Cardiac septum (tissue), 1 donor: ENCODE measurements at regions not wholly inside any gene's neighbourhood (a gene's known extent, or its start where the extent isn't known, plus 50 kb on each side); places are given as distances from the start of the nearest gene placed in this dataset.

Source experiments
- DNase-seq: peaks from one replicate; pipeline ENCODE4 v3.0.0-alpha.2; 2020; ENCODE audit warnings: low spot score
- intact Hi-C: fragments of 100-400 bp; cut with DNase I; formaldehyde crosslinking; loops from one replicate; pipeline ENCODE4 v1.14.0; 2022
- donor health status: DM: no; HTN: no; CAD: no.

- DNase-seq: no peak
- intact Hi-C loops: no loop called here
Observed at GRCh38 chr17:77456271-77456950, 315.6 kb downstream of the SEC14L1 start.

GRCh38 chr17:77456951-77457548 is 316.3 kb downstream of the SEC14L1 start:
- no peak for DNase-seq
- intact Hi-C loops: no loop called here

GRCh38 chr17:77457572-77458201 is 316.9 kb downstream of the SEC14L1 start:
- DNase-seq: no peak
- intact Hi-C loops: no loop called here

GRCh38 chr17:77458202-77459017 is 317.6 kb downstream of the SEC14L1 start:
- DNase-seq: no peak
- intact Hi-C loops: no loop called here

- intact Hi-C loops: no loop called here
- no peak for DNase-seq
Observed at GRCh38 chr17:77459018-77459755, 318.4 kb downstream of the SEC14L1 start.

GRCh38 chr17:77460514-77461046 is 319.8 kb downstream of the SEC14L1 start:
- intact Hi-C loops: no loop called here
- DNase-seq: no peak

- DNase-seq: no peak
- intact Hi-C loops: no loop called here
Observed at GRCh38 chr17:77461277-77462057, 320.7 kb downstream of the SEC14L1 start.

- no peak for DNase-seq
- intact Hi-C loops: no loop called here
Observed at GRCh38 chr17:77462090-77462489, 321.3 kb downstream of the SEC14L1 start.

GRCh38 chr17:77462553-77463497 is 322.1 kb downstream of the SEC14L1 start:
- DNase-seq: no peak
- intact Hi-C loops: no loop called here

- intact Hi-C loops: no loop called here
- no peak for DNase-seq
Observed at GRCh38 chr17:77464988-77465357, 324.2 kb downstream of the SEC14L1 start.

GRCh38 chr17:77465358-77466041 is 324.7 kb downstream of the SEC14L1 start:
- peak; percentile 92 for DNase-seq
- intact Hi-C loops: no loop called here

GRCh38 chr17:77466140-77466539 is 325.4 kb downstream of the SEC14L1 start:
- intact Hi-C loops: no loop called here
- DNase-seq: peak; percentile 73

GRCh38 chr17:77466596-77467223 is 325.9 kb downstream of the SEC14L1 start:
- DNase-seq: no peak
- intact Hi-C loops: no loop called here

GRCh38 chr17:77467521-77467920 is 326.8 kb downstream of the SEC14L1 start:
- DNase-seq: no peak
- intact Hi-C loops: no loop called here

GRCh38 chr17:77468897-77469296 is 328.1 kb downstream of the SEC14L1 start:
- DNase-seq: no peak
- intact Hi-C loops: no loop called here

GRCh38 chr17:77470330-77470786 is 329.6 kb downstream of the SEC14L1 start:
- intact Hi-C loops: loop anchor here (2.0 kb wide), 2 partner anchors 18 to 38 kb away; no protein-coding TSS in a partner anchor
- DNase-seq: no peak
